Psoas muscle (tissue), 7 donors: ENCODE measurements at regions not wholly inside any gene's neighbourhood (a gene's known extent, or its start where the extent isn't known, plus 50 kb on each side); places are given as distances from the start of the nearest gene placed in this dataset.

ENCODE experiments used
- ATAC-seq, 4 donors: fragments of 200-7000 bp; cut with Tn5 transposase; one replicate each; pipeline ENCODE4 v1.9.1; 2020; ENCODE audit warnings: moderate library complexity in 3 of 4, mild to moderate bottlenecking in 2 of 4
- DNase-seq, 2 donors: peaks; one replicate each; pipeline ENCODE4 v3.0.0-alpha.2; 2020
- H3K27ac ChIP-seq: fragments of 200-600 bp; one replicate; pipeline ENCODE4 v1.8.0; 2022
- H3K27me3 ChIP-seq, 3 donors: fragments of 200-600 bp in 1 of 3; one replicate each; pipeline versions ENCODE4 v1.6.1 to v1.8.0; 2013 to 2022; ENCODE audit warnings: low read length in 2 of 3, mild to moderate bottlenecking in 2 of 3, moderate library complexity in 1 of 3; ENCODE audit not compliant: insufficient read depth in 3 of 3
- H3K36me3 ChIP-seq, 2 donors: fragments of 200-600 bp in 1 of 2; one replicate each; pipeline versions ENCODE4 v1.6.1 to v1.8.0; 2013 to 2022; ENCODE audit warnings: low read depth in 1 of 2, mild to moderate bottlenecking in 1 of 2, moderate library complexity in 1 of 2; ENCODE audit not compliant: insufficient read depth in 1 of 2
- H3K4me1 ChIP-seq: fragments of 200-600 bp; one replicate; pipeline ENCODE4 v1.8.0; 2022
- H3K4me3 ChIP-seq: fragments of 200-600 bp; one replicate; pipeline ENCODE4 v1.8.0; 2022; ENCODE audit warnings: mild to moderate bottlenecking
- H3K9me3 ChIP-seq: fragments of 200-600 bp; one replicate; pipeline ENCODE4 v1.8.0; 2022
- WGBS, 3 donors: extraction: QIAGEN DNeasy Blood & Tissue Kit; methylation state at CpG; one replicate each; pipeline versions ENCODE4 v1.1.6 to v1.1.7; 2013; 5-methylcytosine and 5-hydroxymethylcytosine counted together
- intact Hi-C, 2 donors: fragments of 100-400 bp; cut with DNase I; formaldehyde crosslinking; loops; one replicate each; pipeline versions ENCODE4 v1.11.0 to v1.14.2; 2022
- TF ChIP-seq, protein P1 (sequence below): fragments of 200-600 bp; IDR thresholded peaks from one replicate; pipeline ENCODE4 v1.8.0; 2022; ENCODE audit warnings: antibody characterized with exemption
- donor health status: healthy with polysubstance abuse.
- donor health status: DM: no; HTN: no; CAD: no; lungs with moderate emphysema.
- donor health status: Bipolar disorder and iron deficiency.
- donor health status: healthy.
- donor health status: DM: yes; HTN: yes; CAD: no.
- donor health status: DM: no; HTN: no; CAD: no.
- donor health status: DM: yes; HTN: yes; CAD: no.

DNA sequence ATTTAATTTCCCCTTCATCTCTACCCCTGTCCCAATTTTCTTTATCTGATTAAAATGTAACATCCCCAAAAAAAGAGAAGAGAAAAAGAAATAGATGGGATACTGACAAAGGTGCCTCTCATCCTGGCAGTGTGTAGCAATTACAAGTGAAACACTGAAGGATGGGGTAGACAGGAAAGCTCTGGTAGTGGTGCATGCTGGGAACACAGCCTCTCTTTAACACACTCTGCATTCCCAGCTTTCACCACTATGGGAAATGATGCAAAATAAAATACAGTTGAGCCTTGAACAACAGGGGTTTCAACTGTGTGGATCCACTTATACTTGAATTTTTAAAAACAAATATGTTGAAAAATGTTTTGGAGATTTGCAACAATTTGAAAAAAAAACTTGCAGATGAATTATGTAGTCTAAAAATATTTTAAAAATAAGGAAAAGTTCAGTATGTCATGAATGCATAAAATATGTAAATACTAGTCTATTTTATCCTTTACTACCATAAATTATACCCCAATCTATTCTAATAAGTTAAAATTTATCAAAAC, 239.2 kb upstream of the DDX53 start:
- Histone ChIP-seq H3K4me3 (no peak overlapping the region), H3K36me3 (no peaks in the 10 kb centered on the region), H3K27me3 (no peaks in the 10 kb centered on the region), H3K27ac (no peak overlapping the region), H3K4me1 (no peaks in the 10 kb centered on the region), H3K9me3 (no peaks in the 10 kb centered on the region)
- DNase-seq = no peak
- ATAC-seq = no peak
- intact Hi-C loops = no loop called here
- TF ChIP-seq, protein P1, sequence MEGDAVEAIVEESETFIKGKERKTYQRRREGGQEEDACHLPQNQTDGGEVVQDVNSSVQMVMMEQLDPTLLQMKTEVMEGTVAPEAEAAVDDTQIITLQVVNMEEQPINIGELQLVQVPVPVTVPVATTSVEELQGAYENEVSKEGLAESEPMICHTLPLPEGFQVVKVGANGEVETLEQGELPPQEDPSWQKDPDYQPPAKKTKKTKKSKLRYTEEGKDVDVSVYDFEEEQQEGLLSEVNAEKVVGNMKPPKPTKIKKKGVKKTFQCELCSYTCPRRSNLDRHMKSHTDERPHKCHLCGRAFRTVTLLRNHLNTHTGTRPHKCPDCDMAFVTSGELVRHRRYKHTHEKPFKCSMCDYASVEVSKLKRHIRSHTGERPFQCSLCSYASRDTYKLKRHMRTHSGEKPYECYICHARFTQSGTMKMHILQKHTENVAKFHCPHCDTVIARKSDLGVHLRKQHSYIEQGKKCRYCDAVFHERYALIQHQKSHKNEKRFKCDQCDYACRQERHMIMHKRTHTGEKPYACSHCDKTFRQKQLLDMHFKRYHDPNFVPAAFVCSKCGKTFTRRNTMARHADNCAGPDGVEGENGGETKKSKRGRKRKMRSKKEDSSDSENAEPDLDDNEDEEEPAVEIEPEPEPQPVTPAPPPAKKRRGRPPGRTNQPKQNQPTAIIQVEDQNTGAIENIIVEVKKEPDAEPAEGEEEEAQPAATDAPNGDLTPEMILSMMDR = no peak

DNA sequence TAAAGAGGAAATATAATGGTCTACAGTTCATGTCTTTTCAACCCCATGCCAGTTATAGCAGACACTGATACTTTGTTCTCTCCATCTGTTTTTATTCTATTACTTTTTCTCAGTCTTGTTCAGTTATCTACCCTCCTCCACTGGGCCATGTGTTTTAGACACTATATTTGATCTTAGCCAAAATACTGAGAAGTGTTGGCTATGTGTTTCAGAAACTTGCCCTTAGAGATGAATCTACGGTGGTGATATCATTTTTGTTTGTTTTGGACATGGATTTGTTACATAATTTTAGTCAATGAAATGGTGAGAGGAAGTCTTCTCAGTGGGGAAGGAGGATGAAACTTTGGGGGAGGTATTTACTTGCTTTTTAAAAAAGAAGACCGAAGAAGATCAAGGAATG, 211.5 kb upstream of the DDX53 start:
- TF ChIP-seq, protein P1 = no peak
- no peaks in the 10 kb centered on the region for H3K4me1 ChIP-seq
- H3K9me3 ChIP-seq = no peaks in the 10 kb centered on the region
- no peaks in the 10 kb centered on the region for H3K27me3 ChIP-seq
- H3K4me3 ChIP-seq = no peak overlapping the region
- H3K36me3 ChIP-seq = no peaks in the 10 kb centered on the region
- DNase-seq (no peak), ATAC-seq (no peak)
- intact Hi-C loops = no loop called here
- no peak overlapping the region for H3K27ac ChIP-seq
- WGBS, 3 donors = 49 to 70% (median 53%) methylated on average over 2 of the region's 2 CpGs

DNA sequence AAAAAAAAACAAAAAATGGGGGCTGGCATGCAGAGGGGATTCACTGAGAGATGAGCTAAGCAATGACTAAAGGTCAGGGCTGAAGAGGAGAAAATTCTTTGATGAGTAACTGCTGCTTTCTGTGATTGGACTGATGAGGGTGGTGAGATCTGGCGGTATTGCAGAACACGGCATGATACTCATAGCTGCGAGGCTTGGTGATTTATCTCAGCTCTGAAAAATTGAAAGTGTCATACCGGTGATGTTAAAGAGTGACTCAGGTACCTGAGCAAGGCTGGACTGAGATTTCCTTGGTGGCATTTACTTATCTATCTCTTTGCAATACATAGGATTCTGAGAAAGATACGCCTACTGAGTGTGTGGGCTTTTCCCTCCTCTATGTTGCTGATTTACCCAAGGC, 204.1 kb upstream of the DDX53 start:
- ATAC-seq = no peak
- Histone ChIP-seq H3K36me3 (no peaks in the 10 kb centered on the region), H3K9me3 (no peaks in the 10 kb centered on the region), H3K4me1 (no peaks in the 10 kb centered on the region), H3K27me3 (no peaks in the 10 kb centered on the region), H3K4me3 (no peak overlapping the region), H3K27ac (no peak overlapping the region)
- WGBS, 3 donors = 73 to 76% (median 75%) methylated on average over 5 of the region's 5 CpGs
- no peak for DNase-seq
- TF ChIP-seq, protein P1 = no peak
- intact Hi-C loops = no loop called here

DNA sequence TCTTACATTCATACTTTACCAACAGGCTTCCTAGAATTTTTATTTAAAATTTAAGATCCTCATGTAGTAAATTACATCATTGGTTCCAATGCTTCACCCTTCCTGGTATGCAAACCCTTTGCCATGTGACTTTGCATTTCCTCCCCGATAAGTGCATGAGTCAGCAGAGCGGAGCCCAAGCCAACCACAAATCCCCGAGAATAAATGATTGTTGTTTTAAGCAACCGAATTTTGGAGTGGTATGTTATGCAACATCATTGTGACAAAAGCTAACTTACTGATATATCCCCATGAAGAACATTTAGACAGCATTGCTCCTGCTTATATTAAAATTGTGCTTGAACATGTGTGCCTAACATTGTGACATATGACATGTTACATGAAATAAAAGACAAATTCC, 199.4 kb upstream of the DDX53 start:
- DNase-seq = no peak
- TF ChIP-seq, protein P1 = no peak

DNA sequence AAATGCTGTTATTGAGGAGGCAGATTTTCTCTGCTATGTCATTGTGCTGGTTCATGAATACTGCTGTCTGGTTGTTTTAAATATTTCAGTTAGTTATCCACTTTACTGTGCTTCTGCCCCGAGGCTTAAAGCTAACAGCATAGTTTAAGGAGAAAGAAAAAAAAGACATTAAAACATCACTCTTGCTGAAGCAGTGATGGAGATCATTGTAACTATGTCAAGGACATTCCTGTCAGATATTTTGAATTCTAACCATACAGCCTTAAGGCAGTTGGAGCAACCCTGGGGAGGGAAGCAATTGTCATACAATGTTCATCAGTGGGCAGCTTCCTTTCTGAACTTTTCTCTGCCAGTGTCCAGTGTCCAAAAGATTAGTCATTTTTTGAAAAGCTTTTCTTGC, 199.0 kb upstream of the DDX53 start:
- WGBS, 3 donors = 28 to 36% (median 29%) methylated on average over 1 of the region's 1 CpG
- Histone ChIP-seq H3K27ac (no peak overlapping the region), H3K36me3 (no peaks in the 10 kb centered on the region), H3K9me3 (no peaks in the 10 kb centered on the region), H3K4me3 (no peak overlapping the region), H3K4me1 (no peaks in the 10 kb centered on the region), H3K27me3 (no peaks in the 10 kb centered on the region)
- DNase-seq (no peak), ATAC-seq (no peak)
- intact Hi-C loops = no loop called here
- TF ChIP-seq, protein P1 = no peak

More for the DNA sequence above, 199.4 kb upstream of the DDX53 start:
- Histone ChIP-seq H3K27ac (no peak overlapping the region), H3K36me3 (no peaks in the 10 kb centered on the region), H3K4me1 (no peaks in the 10 kb centered on the region), H3K27me3 (no peaks in the 10 kb centered on the region), H3K4me3 (no peak overlapping the region), H3K9me3 (no peaks in the 10 kb centered on the region)
- ATAC-seq = no peak
- 18 to 36% (median 31%) methylated on average over 4 of the region's 4 CpGs for WGBS, 3 donors
- intact Hi-C loops = no loop called here
